Liver (tissue), 7 donors: ENCODE measurements at regions not wholly inside any gene's neighbourhood (a gene's known extent, or its start where the extent isn't known, plus 50 kb on each side); places are given as distances from the start of the nearest gene placed in this dataset.
"Not testable (repeated sequence)": the region's sequence is repeated elsewhere in the genome, so short reads cannot be mapped to it uniquely, and the experiment has no call there.

Experiments used
- DNase-seq: peaks from one replicate; pipeline ENCODE4 v3.0.0-alpha.2; 2017; ENCODE audit warnings: low spot score
- H3K27ac ChIP-seq, 2 donors: one replicate each; pipeline ENCODE4 v1.7.0; 2013; ENCODE audit warnings: inconsistent platforms in 2 of 2, low read length in 2 of 2, control low read depth in 1 of 2, low read depth in 1 of 2, mild to moderate bottlenecking in 1 of 2
- H3K27me3 ChIP-seq, 4 donors: one replicate each; pipeline versions ENCODE4 v1.6.1 to v1.7.0; 2013; ENCODE audit warnings: low read length in 3 of 4, inconsistent platforms in 1 of 4, mild to moderate bottlenecking in 1 of 4, moderate library complexity in 1 of 4; ENCODE audit not compliant: control insufficient read depth in 4 of 4, insufficient read depth in 4 of 4
- H3K36me3 ChIP-seq, 4 donors: one replicate each; pipeline versions ENCODE4 v1.6.1 to v1.7.0; 2013; ENCODE audit warnings: low read length in 3 of 4, mild to moderate bottlenecking in 3 of 4, low read depth in 1 of 4, moderate library complexity in 1 of 4; ENCODE audit not compliant: control insufficient read depth in 4 of 4, insufficient read depth in 3 of 4
- H3K4me1 ChIP-seq, 4 donors: one replicate each; pipeline versions ENCODE4 v1.6.1 to v1.7.0; 2013; ENCODE audit warnings: low read length in 3 of 4, mild to moderate bottlenecking in 3 of 4, moderate library complexity in 1 of 4; ENCODE audit not compliant: control insufficient read depth in 4 of 4, insufficient read depth in 4 of 4
- H3K4me3 ChIP-seq, 3 donors: one replicate each; pipeline versions ENCODE4 v1.6.1 to v1.7.0; 2013; ENCODE audit warnings: low read length in 3 of 3, control low read depth in 1 of 3, low read depth in 1 of 3, mild to moderate bottlenecking in 1 of 3
- H3K9ac ChIP-seq, 2 donors: one replicate each; pipeline ENCODE4 v1.7.0; 2013; ENCODE audit warnings: low read length in 2 of 2, mild to moderate bottlenecking in 2 of 2, moderate library complexity in 2 of 2, control low read depth in 1 of 2, low read depth in 1 of 2
- H3K9me3 ChIP-seq, 4 donors: one replicate each; pipeline versions ENCODE4 v1.6.1 to v1.7.0; 2013; ENCODE audit warnings: low read length in 3 of 4; ENCODE audit not compliant: control insufficient read depth in 4 of 4
- EGR1 ChIP-seq, 2 donors: IDR thresholded peaks; 2 replicates each; pipeline ENCODE4 v1.6.1; 2016 to 2018; ENCODE audit warnings: antibody characterized with exemption in 2 of 2, low read depth in 2 of 2
- FOXA1 ChIP-seq: IDR thresholded peaks from 2 replicates; pipeline ENCODE4 v1.6.1; 2016; ENCODE audit warnings: antibody characterized with exemption
- FOXA2 ChIP-seq: IDR thresholded peaks from 2 replicates; pipeline ENCODE4 v1.6.1; 2016; ENCODE audit warnings: antibody characterized with exemption
- GABPA ChIP-seq, 2 donors: IDR thresholded peaks in 1 of 2; conservative IDR thresholded peaks in 1 of 2; 2 replicates each; pipeline ENCODE4 v1.6.1; 2016; ENCODE audit warnings: antibody characterized with exemption in 2 of 2, mild to moderate bottlenecking in 1 of 2, moderate library complexity in 1 of 2
- HNF4A ChIP-seq, 2 donors: conservative IDR thresholded peaks; 2 replicates each; pipeline ENCODE4 v1.6.1; 2016; ENCODE audit warnings: antibody characterized with exemption in 2 of 2, mild to moderate bottlenecking in 2 of 2
- HNF4G ChIP-seq: IDR thresholded peaks from 2 replicates; pipeline ENCODE4 v1.6.1; 2016; ENCODE audit warnings: antibody characterized with exemption
- MAX ChIP-seq: IDR thresholded peaks from 2 replicates; pipeline ENCODE4 v1.6.1; 2016; ENCODE audit warnings: antibody characterized with exemption
- NR2F2 ChIP-seq: IDR thresholded peaks from 2 replicates; pipeline ENCODE4 v1.6.1; 2016; ENCODE audit warnings: antibody characterized with exemption
- RXRA ChIP-seq, 2 donors: IDR thresholded peaks; 2 replicates each; pipeline ENCODE4 v1.6.1; 2017 to 2018; ENCODE audit warnings: antibody characterized with exemption in 2 of 2, mild to moderate bottlenecking in 1 of 2
- SP1 ChIP-seq: IDR thresholded peaks from 2 replicates; pipeline ENCODE4 v1.6.1; 2018; ENCODE audit warnings: antibody characterized with exemption, mild to moderate bottlenecking
- TAF1 ChIP-seq: conservative IDR thresholded peaks from 2 replicates; pipeline ENCODE4 v1.6.1; 2016; ENCODE audit warnings: antibody characterized with exemption, mild to moderate bottlenecking
- YY1 ChIP-seq: IDR thresholded peaks from 2 replicates; pipeline ENCODE4 v1.6.1; 2016; ENCODE audit warnings: antibody characterized with exemption, mild to moderate bottlenecking
- ZBTB33 ChIP-seq: IDR thresholded peaks from 2 replicates; pipeline ENCODE4 v1.6.1; 2016; ENCODE audit warnings: antibody characterized with exemption
- WGBS: extraction: QIAGEN DNeasy Blood & Tissue Kit; methylation state at CpG from one replicate; pipeline ENCODE4 v1.1.7; 2013; 5-methylcytosine and 5-hydroxymethylcytosine counted together
- TF ChIP-seq, protein P1 (sequence below): IDR thresholded peaks from 2 replicates; pipeline ENCODE4 v1.6.1; 2016; ENCODE audit warnings: antibody characterized with exemption
- TF ChIP-seq, protein P2 (sequence below): IDR thresholded peaks from 2 replicates; pipeline ENCODE4 v1.6.1; 2016; ENCODE audit warnings: antibody characterized with exemption, mild to moderate bottlenecking
- donor health status: healthy.
- donor health status: healthy.
- donor health status: healthy.
- donor health status: healthy.

DNA sequence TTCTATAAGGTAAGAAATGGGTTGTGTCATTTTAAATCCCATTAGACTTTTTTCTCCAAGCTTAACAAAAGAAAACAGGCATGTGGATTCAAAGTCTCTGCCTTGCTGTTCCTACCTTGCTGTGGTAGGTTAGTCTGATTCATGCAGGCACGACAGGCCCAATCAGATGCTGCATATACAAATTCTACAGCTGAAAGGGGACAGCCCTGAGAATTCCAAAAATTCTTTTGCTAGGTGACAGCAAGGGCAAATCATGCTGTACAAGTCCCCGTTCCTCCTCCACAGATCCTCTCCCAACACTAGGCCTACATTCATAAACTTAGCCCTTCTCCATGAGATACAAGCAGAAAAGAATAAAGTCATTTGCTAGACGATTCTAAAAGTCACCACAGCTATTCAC lies 161.2 kb upstream of the THBS1 start:
- H3K36me3 ChIP-seq: no peaks in the 10 kb centered on the region
- H3K9me3 ChIP-seq: peaks cover 0 to 1% (median 0%) of the 10 kb centered on the region in 4 donors
- DNase-seq: no peak
- TF ChIP-seq SP1 (no peak), YY1 (no peak), TAF1 (no peak), MAX (no peak), RXRA (IDR thresholded peaks at IDR 0.05) (no peak), FOXA2 (no peak)
- TF ChIP-seq, protein P1, sequence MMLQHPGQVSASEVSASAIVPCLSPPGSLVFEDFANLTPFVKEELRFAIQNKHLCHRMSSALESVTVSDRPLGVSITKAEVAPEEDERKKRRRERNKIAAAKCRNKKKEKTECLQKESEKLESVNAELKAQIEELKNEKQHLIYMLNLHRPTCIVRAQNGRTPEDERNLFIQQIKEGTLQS: no peak
- H3K27ac ChIP-seq: no peak overlapping the region
- H3K4me1 ChIP-seq: no peaks in the 10 kb centered on the region
- peaks cover 0 to 2% (median 0%) of the 10 kb centered on the region in 4 donors for H3K27me3 ChIP-seq
- 87% methylated on average over 3 of the region's 3 CpGs for WGBS
- no peak overlapping the region for H3K9ac ChIP-seq
- H3K4me3 ChIP-seq: no peak overlapping the region

- 85% methylated on average over 15 of the region's 19 CpGs for WGBS
- DNase-seq, H3K36me3 ChIP-seq: not testable (repeated sequence)
Measured at GRCh38 chr15:39420123-39420852, 160.6 kb upstream of the THBS1 start.

GRCh38 chr15:39420853-39421192 lies 160.1 kb upstream of the THBS1 start:
- 54% methylated on average over 14 of the region's 14 CpGs for WGBS
- H3K9me3 ChIP-seq, H3K36me3 ChIP-seq, DNase-seq, H3K9ac ChIP-seq, H3K4me3 ChIP-seq, H3K27me3 ChIP-seq, H3K27ac ChIP-seq, H3K4me1 ChIP-seq: not testable (repeated sequence)

More at GRCh38 chr15:39420123-39420852, 160.6 kb upstream of the THBS1 start:
- not testable (repeated sequence) for H3K4me1 ChIP-seq, H3K9me3 ChIP-seq, H3K27me3 ChIP-seq, H3K27ac ChIP-seq, H3K9ac ChIP-seq, H3K4me3 ChIP-seq

GRCh38 chr15:39426552-39427532 lies 154.0 kb upstream of the THBS1 start:
- no peak overlapping the region for H3K9ac ChIP-seq
- no peaks in the 10 kb centered on the region for H3K27me3 ChIP-seq
- H3K27ac ChIP-seq: no peak overlapping the region
- WGBS: 70% methylated on average over 19 of the region's 19 CpGs
- TF ChIP-seq EGR1 (IDR thresholded peaks at IDR 0.05; ENCODE audit: low read depth in 2 of 2) (no peak), GABPA (IDR thresholded peaks at IDR 0.05 in 1 of 2, conservative IDR thresholded peaks at IDR 0.05 in 1 of 2) (no peak), ZBTB33 (no peak), FOXA1 (no peak), HNF4G (no peak), NR2F2 (no peak), MAX (no peak), TAF1 (no peak), FOXA2 (no peak), HNF4A (conservative IDR thresholded peaks at IDR 0.05) (no peak)
- TF ChIP-seq, protein P2, sequence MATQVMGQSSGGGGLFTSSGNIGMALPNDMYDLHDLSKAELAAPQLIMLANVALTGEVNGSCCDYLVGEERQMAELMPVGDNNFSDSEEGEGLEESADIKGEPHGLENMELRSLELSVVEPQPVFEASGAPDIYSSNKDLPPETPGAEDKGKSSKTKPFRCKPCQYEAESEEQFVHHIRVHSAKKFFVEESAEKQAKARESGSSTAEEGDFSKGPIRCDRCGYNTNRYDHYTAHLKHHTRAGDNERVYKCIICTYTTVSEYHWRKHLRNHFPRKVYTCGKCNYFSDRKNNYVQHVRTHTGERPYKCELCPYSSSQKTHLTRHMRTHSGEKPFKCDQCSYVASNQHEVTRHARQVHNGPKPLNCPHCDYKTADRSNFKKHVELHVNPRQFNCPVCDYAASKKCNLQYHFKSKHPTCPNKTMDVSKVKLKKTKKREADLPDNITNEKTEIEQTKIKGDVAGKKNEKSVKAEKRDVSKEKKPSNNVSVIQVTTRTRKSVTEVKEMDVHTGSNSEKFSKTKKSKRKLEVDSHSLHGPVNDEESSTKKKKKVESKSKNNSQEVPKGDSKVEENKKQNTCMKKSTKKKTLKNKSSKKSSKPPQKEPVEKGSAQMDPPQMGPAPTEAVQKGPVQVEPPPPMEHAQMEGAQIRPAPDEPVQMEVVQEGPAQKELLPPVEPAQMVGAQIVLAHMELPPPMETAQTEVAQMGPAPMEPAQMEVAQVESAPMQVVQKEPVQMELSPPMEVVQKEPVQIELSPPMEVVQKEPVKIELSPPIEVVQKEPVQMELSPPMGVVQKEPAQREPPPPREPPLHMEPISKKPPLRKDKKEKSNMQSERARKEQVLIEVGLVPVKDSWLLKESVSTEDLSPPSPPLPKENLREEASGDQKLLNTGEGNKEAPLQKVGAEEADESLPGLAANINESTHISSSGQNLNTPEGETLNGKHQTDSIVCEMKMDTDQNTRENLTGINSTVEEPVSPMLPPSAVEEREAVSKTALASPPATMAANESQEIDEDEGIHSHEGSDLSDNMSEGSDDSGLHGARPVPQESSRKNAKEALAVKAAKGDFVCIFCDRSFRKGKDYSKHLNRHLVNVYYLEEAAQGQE: no peak
- TF ChIP-seq, protein P1: no peak
- peaks cover 0 to 3% (median 0%) of the 10 kb centered on the region in 4 donors for H3K4me1 ChIP-seq
- no peak overlapping the region for H3K4me3 ChIP-seq
- no peaks in the 10 kb centered on the region for H3K36me3 ChIP-seq
- DNase-seq: no peak
- H3K9me3 ChIP-seq: no peaks in the 10 kb centered on the region
